ENCODE measurements at regions not wholly inside any gene's neighbourhood (a gene's known extent, or its start where the extent isn't known, plus 50 kb on each side); places are given as distances from the start of the nearest gene placed in this dataset.

- no peaks in the 10 kb centered on the region for H3K27me3 ChIP-seq (ENCODE audit: insufficient read depth, low read depth, severe bottlenecking)
- H3K36me3 ChIP-seq = no peaks in the 10 kb centered on the region
- H3K9me3 ChIP-seq (ENCODE audit: severe bottlenecking) = peaks cover 6% of the 10 kb centered on the region
- H3K27ac ChIP-seq = no peak overlapping the region
- TF ChIP-seq CTCF (IDR thresholded peaks at IDR 0.05; ENCODE audit: low read depth, low read length) = no peak
- no peak overlapping the region for H3K4me3 ChIP-seq (ENCODE audit: low read depth, low read length)
- no peak for DNase-seq
These were observed 673.4 kb upstream of the CBLB start for GRCh38 chr3:106542101-106542769.

- DNase-seq = no peak
These were observed 683.7 kb upstream of the CBLB start for GRCh38 chr3:106552351-106553043.

GRCh38 chr3:106560451-106560966, 691.7 kb upstream of the CBLB start:
- DNase-seq = no peak
- Histone ChIP-seq H3K9me3 (ENCODE audit: severe bottlenecking) (no peaks in the 10 kb centered on the region), H3K4me3 (ENCODE audit: low read depth, low read length) (no peak overlapping the region), H3K27ac (no peak overlapping the region), H3K27me3 (ENCODE audit: insufficient read depth, low read depth, severe bottlenecking) (no peaks in the 10 kb centered on the region), H3K36me3 (no peaks in the 10 kb centered on the region)
- no peak for TF ChIP-seq CTCF (IDR thresholded peaks at IDR 0.05; ENCODE audit: low read depth, low read length)

More at GRCh38 chr3:106552351-106553043, 683.7 kb upstream of the CBLB start:
- Histone ChIP-seq H3K4me3 (ENCODE audit: low read depth, low read length) (no peak overlapping the region), H3K9me3 (ENCODE audit: severe bottlenecking) (peaks cover 4% of the 10 kb centered on the region), H3K27ac (no peak overlapping the region), H3K36me3 (no peaks in the 10 kb centered on the region), H3K27me3 (ENCODE audit: insufficient read depth, low read depth, severe bottlenecking) (no peaks in the 10 kb centered on the region)
- no peak for TF ChIP-seq CTCF (IDR thresholded peaks at IDR 0.05; ENCODE audit: low read depth, low read length)

GRCh38 chr3:106566277-106566676, 697.5 kb upstream of the CBLB start:
- H3K27me3 ChIP-seq (ENCODE audit: insufficient read depth, low read depth, severe bottlenecking) = no peaks in the 10 kb centered on the region
- H3K9me3 ChIP-seq (ENCODE audit: severe bottlenecking) = no peaks in the 10 kb centered on the region
- H3K4me3 ChIP-seq (ENCODE audit: low read depth, low read length) = no peak overlapping the region
- no peak for TF ChIP-seq CTCF (IDR thresholded peaks at IDR 0.05; ENCODE audit: low read depth, low read length)
- no peak overlapping the region for H3K27ac ChIP-seq
- DNase-seq = no peak
- no peaks in the 10 kb centered on the region for H3K36me3 ChIP-seq

- H3K27ac ChIP-seq = no peak overlapping the region
- TF ChIP-seq CTCF (IDR thresholded peaks at IDR 0.05; ENCODE audit: low read depth, low read length) = no peak
- DNase-seq = no peak
- no peaks in the 10 kb centered on the region for H3K36me3 ChIP-seq
- no peaks in the 10 kb centered on the region for H3K9me3 ChIP-seq (ENCODE audit: severe bottlenecking)
- H3K27me3 ChIP-seq (ENCODE audit: insufficient read depth, low read depth, severe bottlenecking) = no peaks in the 10 kb centered on the region
- no peak overlapping the region for H3K4me3 ChIP-seq (ENCODE audit: low read depth, low read length)
These were observed 701.6 kb upstream of the CBLB start for GRCh38 chr3:106570426-106570825.
